ENCODE measurements at regions not wholly inside any gene's neighbourhood (a gene's known extent, or its start where the extent isn't known, plus 50 kb on each side); places are given as distances from the start of the nearest gene placed in this dataset.

GRCh38 chr20:22127587-22127986 lies 422.1 kb downstream of the PAX1 start:
- Mint-ChIP-seq H3K36me3 (ENCODE audit: low read depth) (no peaks in the 10 kb centered on the region), H3K4me3 (no peak overlapping the region), H3K27ac (no peak overlapping the region), H3K27me3 (ENCODE audit: low read depth) (no peaks in the 10 kb centered on the region), H3K9me3 (peaks cover 40% of the 10 kb centered on the region), H3K4me1 (ENCODE audit: low read depth) (no peaks in the 10 kb centered on the region)

GRCh38 chr20:22106308-22106938 lies 401.0 kb downstream of the PAX1 start:
- no peak overlapping the region for H3K27ac Mint-ChIP-seq
- H3K27me3 Mint-ChIP-seq (ENCODE audit: low read depth), result no peaks in the 10 kb centered on the region
- no peaks in the 10 kb centered on the region for H3K36me3 Mint-ChIP-seq (ENCODE audit: low read depth)
- peaks cover 41% of the 10 kb centered on the region for H3K9me3 Mint-ChIP-seq
- no peaks in the 10 kb centered on the region for H3K4me1 Mint-ChIP-seq (ENCODE audit: low read depth)
- H3K4me3 Mint-ChIP-seq, result no peak overlapping the region

GRCh38 chr20:22101606-22102005 lies 396.1 kb downstream of the PAX1 start:
- H3K27me3 Mint-ChIP-seq (ENCODE audit: low read depth), result no peaks in the 10 kb centered on the region
- H3K36me3 Mint-ChIP-seq (ENCODE audit: low read depth), result no peaks in the 10 kb centered on the region
- no peaks in the 10 kb centered on the region for H3K4me1 Mint-ChIP-seq (ENCODE audit: low read depth)
- no peak overlapping the region for H3K4me3 Mint-ChIP-seq
- H3K9me3 Mint-ChIP-seq, result peaks cover 33% of the 10 kb centered on the region
- H3K27ac Mint-ChIP-seq, result no peak overlapping the region

GRCh38 chr20:22100686-22101085 lies 395.2 kb downstream of the PAX1 start:
- Mint-ChIP-seq H3K9me3 (peaks cover 33% of the 10 kb centered on the region), H3K4me1 (ENCODE audit: low read depth) (no peaks in the 10 kb centered on the region), H3K4me3 (no peak overlapping the region), H3K36me3 (ENCODE audit: low read depth) (no peaks in the 10 kb centered on the region), H3K27me3 (ENCODE audit: low read depth) (no peaks in the 10 kb centered on the region), H3K27ac (no peak overlapping the region)

GRCh38 chr20:22099348-22099747 lies 393.9 kb downstream of the PAX1 start:
- Mint-ChIP-seq H3K36me3 (ENCODE audit: low read depth) (no peaks in the 10 kb centered on the region), H3K27me3 (ENCODE audit: low read depth) (no peaks in the 10 kb centered on the region), H3K9me3 (peaks cover 34% of the 10 kb centered on the region)

GRCh38 chr20:22098511-22098910 lies 393.0 kb downstream of the PAX1 start:
- no peaks in the 10 kb centered on the region for H3K27me3 Mint-ChIP-seq (ENCODE audit: low read depth)
- no peak overlapping the region for H3K4me3 Mint-ChIP-seq
- H3K9me3 Mint-ChIP-seq, result peaks cover 38% of the 10 kb centered on the region
- H3K36me3 Mint-ChIP-seq (ENCODE audit: low read depth), result no peaks in the 10 kb centered on the region
- H3K4me1 Mint-ChIP-seq (ENCODE audit: low read depth), result no peaks in the 10 kb centered on the region
- H3K27ac Mint-ChIP-seq, result no peak overlapping the region

More at GRCh38 chr20:22099348-22099747, 393.9 kb downstream of the PAX1 start:
- Mint-ChIP-seq H3K4me1 (ENCODE audit: low read depth) (no peaks in the 10 kb centered on the region), H3K27ac (no peak overlapping the region), H3K4me3 (no peak overlapping the region)

- no peak overlapping the region for H3K4me3 Mint-ChIP-seq
- no peak overlapping the region for H3K27ac Mint-ChIP-seq
- peaks cover 2% of the 10 kb centered on the region for H3K36me3 Mint-ChIP-seq (ENCODE audit: low read depth)
- no peaks in the 10 kb centered on the region for H3K4me1 Mint-ChIP-seq (ENCODE audit: low read depth)
- peaks cover 31% of the 10 kb centered on the region for H3K9me3 Mint-ChIP-seq
- H3K27me3 Mint-ChIP-seq (ENCODE audit: low read depth), result no peaks in the 10 kb centered on the region
Observed at GRCh38 chr20:22093122-22093521, 387.7 kb downstream of the PAX1 start.

GRCh38 chr20:22088882-22089281 lies 383.4 kb downstream of the PAX1 start:
- no peaks in the 10 kb centered on the region for H3K4me1 Mint-ChIP-seq (ENCODE audit: low read depth)
- H3K36me3 Mint-ChIP-seq (ENCODE audit: low read depth), result peaks cover 2% of the 10 kb centered on the region
- no peak overlapping the region for H3K4me3 Mint-ChIP-seq
- no peaks in the 10 kb centered on the region for H3K27me3 Mint-ChIP-seq (ENCODE audit: low read depth)
- H3K27ac Mint-ChIP-seq, result no peak overlapping the region
- H3K9me3 Mint-ChIP-seq, result peaks cover 23% of the 10 kb centered on the region

- Mint-ChIP-seq H3K27ac (no peak overlapping the region), H3K27me3 (ENCODE audit: low read depth) (no peaks in the 10 kb centered on the region), H3K4me3 (no peak overlapping the region), H3K9me3 (peaks cover 14% of the 10 kb centered on the region), H3K36me3 (ENCODE audit: low read depth) (no peaks in the 10 kb centered on the region), H3K4me1 (ENCODE audit: low read depth) (no peaks in the 10 kb centered on the region)
Observed at GRCh38 chr20:22080985-22081384, 375.5 kb downstream of the PAX1 start.

- H3K9me3 Mint-ChIP-seq, result peaks cover 12% of the 10 kb centered on the region
- no peak overlapping the region for H3K27ac Mint-ChIP-seq
- no peaks in the 10 kb centered on the region for H3K4me1 Mint-ChIP-seq (ENCODE audit: low read depth)
- H3K4me3 Mint-ChIP-seq, result no peak overlapping the region
- no peaks in the 10 kb centered on the region for H3K27me3 Mint-ChIP-seq (ENCODE audit: low read depth)
- H3K36me3 Mint-ChIP-seq (ENCODE audit: low read depth), result no peaks in the 10 kb centered on the region
Observed at GRCh38 chr20:22074635-22075034, 369.2 kb downstream of the PAX1 start.

GRCh38 chr20:22071841-22072240 lies 366.4 kb downstream of the PAX1 start:
- Mint-ChIP-seq H3K4me1 (ENCODE audit: low read depth) (no peaks in the 10 kb centered on the region), H3K27ac (no peak overlapping the region), H3K27me3 (ENCODE audit: low read depth) (no peaks in the 10 kb centered on the region), H3K36me3 (ENCODE audit: low read depth) (no peaks in the 10 kb centered on the region), H3K9me3 (peaks cover 32% of the 10 kb centered on the region), H3K4me3 (no peak overlapping the region)

- H3K9me3 Mint-ChIP-seq, result peaks cover 34% of the 10 kb centered on the region
- no peak overlapping the region for H3K4me3 Mint-ChIP-seq
- H3K36me3 Mint-ChIP-seq (ENCODE audit: low read depth), result no peaks in the 10 kb centered on the region
- no peak overlapping the region for H3K27ac Mint-ChIP-seq
- no peaks in the 10 kb centered on the region for H3K4me1 Mint-ChIP-seq (ENCODE audit: low read depth)
- no peaks in the 10 kb centered on the region for H3K27me3 Mint-ChIP-seq (ENCODE audit: low read depth)
Observed at GRCh38 chr20:22070610-22071058, 365.2 kb downstream of the PAX1 start.

- Mint-ChIP-seq H3K27ac (no peak overlapping the region), H3K9me3 (peaks cover 44% of the 10 kb centered on the region), H3K36me3 (ENCODE audit: low read depth) (no peaks in the 10 kb centered on the region), H3K27me3 (ENCODE audit: low read depth) (no peaks in the 10 kb centered on the region), H3K4me1 (ENCODE audit: low read depth) (no peaks in the 10 kb centered on the region), H3K4me3 (no peak overlapping the region)
Observed at GRCh38 chr20:22063753-22064152, 358.3 kb downstream of the PAX1 start.

- Mint-ChIP-seq H3K4me1 (ENCODE audit: low read depth) (no peaks in the 10 kb centered on the region), H3K36me3 (ENCODE audit: low read depth) (no peaks in the 10 kb centered on the region), H3K27ac (no peak overlapping the region), H3K9me3 (peaks cover 43% of the 10 kb centered on the region), H3K4me3 (no peak overlapping the region), H3K27me3 (ENCODE audit: low read depth) (no peaks in the 10 kb centered on the region)
Observed at GRCh38 chr20:22062874-22063273, 357.4 kb downstream of the PAX1 start.

GRCh38 chr20:22060610-22061009 lies 355.1 kb downstream of the PAX1 start:
- H3K36me3 Mint-ChIP-seq (ENCODE audit: low read depth), result no peaks in the 10 kb centered on the region

GRCh38 chr20:22058746-22059145 lies 353.3 kb downstream of the PAX1 start:
- H3K9me3 Mint-ChIP-seq, result peaks cover 28% of the 10 kb centered on the region
- no peak overlapping the region for H3K27ac Mint-ChIP-seq
- H3K4me1 Mint-ChIP-seq (ENCODE audit: low read depth), result no peaks in the 10 kb centered on the region
- no peaks in the 10 kb centered on the region for H3K27me3 Mint-ChIP-seq (ENCODE audit: low read depth)
- H3K4me3 Mint-ChIP-seq, result no peak overlapping the region
- H3K36me3 Mint-ChIP-seq (ENCODE audit: low read depth), result no peaks in the 10 kb centered on the region

More at GRCh38 chr20:22060610-22061009, 355.1 kb downstream of the PAX1 start:
- Mint-ChIP-seq H3K27me3 (ENCODE audit: low read depth) (no peaks in the 10 kb centered on the region), H3K4me3 (no peak overlapping the region), H3K4me1 (ENCODE audit: low read depth) (no peaks in the 10 kb centered on the region), H3K27ac (no peak overlapping the region), H3K9me3 (peaks cover 37% of the 10 kb centered on the region)

Measured in T-helper 1 cell treated with Interleukin-12 subunit alpha and Interleukin-12 subunit beta and Interleukin-4 antibody, amounts not matched to agents 30 μg/mL and 1 μg/mL, for 36 hours (primary cell).